ENCODE measurements at regions not wholly inside any gene's neighbourhood (a gene's known extent, or its start where the extent isn't known, plus 50 kb on each side); places are given as distances from the start of the nearest gene placed in this dataset.

DNA sequence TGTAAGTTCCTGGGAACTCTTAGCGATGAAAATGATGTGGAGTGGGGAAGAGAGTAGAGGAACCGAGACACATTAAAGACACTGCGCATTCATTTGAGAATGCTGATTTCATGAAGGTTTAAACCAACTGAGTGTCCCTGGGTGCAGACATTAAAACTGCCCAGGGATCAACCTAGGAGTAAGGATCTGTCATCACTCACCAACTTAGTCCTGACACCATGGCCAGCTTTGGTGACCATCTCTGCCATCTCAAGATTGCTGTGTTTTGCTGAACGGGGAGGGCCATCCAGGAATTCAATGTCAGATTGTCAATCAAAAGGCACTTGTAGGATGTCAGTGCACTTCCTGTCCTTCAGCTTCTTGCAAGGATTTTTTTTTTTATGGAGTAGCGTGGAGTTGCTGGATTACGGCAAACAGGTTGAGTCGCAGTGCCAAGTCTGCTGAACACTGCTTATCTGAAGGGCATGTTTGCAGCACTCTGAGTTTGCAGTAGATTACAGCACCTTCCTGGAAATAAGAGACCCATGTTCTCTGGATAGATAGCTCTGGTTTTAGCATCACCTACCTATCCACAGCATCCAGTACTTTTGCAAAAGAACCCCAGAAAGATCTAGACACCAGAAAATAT lies 258.1 kb upstream of the IRX3 start:
- ChIA-PET POLR2A (no interaction called here), CTCF (no interaction called here)
- no peak overlapping the region for H3K4me3 ChIP-seq (ENCODE audit: low read depth, low read length)
- DNase-seq (ENCODE audit: low read depth, low spot score): no peak
- TF ChIP-seq, protein P1, sequence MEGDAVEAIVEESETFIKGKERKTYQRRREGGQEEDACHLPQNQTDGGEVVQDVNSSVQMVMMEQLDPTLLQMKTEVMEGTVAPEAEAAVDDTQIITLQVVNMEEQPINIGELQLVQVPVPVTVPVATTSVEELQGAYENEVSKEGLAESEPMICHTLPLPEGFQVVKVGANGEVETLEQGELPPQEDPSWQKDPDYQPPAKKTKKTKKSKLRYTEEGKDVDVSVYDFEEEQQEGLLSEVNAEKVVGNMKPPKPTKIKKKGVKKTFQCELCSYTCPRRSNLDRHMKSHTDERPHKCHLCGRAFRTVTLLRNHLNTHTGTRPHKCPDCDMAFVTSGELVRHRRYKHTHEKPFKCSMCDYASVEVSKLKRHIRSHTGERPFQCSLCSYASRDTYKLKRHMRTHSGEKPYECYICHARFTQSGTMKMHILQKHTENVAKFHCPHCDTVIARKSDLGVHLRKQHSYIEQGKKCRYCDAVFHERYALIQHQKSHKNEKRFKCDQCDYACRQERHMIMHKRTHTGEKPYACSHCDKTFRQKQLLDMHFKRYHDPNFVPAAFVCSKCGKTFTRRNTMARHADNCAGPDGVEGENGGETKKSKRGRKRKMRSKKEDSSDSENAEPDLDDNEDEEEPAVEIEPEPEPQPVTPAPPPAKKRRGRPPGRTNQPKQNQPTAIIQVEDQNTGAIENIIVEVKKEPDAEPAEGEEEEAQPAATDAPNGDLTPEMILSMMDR (IDR thresholded peaks at IDR 0.05; ENCODE audit: insufficient read depth, low read length, missing control alignments): no peak

- H3K4me3 ChIP-seq (ENCODE audit: low read depth, low read length): no peak overlapping the region
- TF ChIP-seq, protein P1 (IDR thresholded peaks at IDR 0.05; ENCODE audit: insufficient read depth, low read length, missing control alignments): no peak
- POLR2A ChIA-PET: no interaction called here
- DNase-seq (ENCODE audit: low read depth, low spot score): no peak
- CTCF ChIA-PET: no interaction called here
Observed at GRCh38 chr16:54542805-54543505, 256.4 kb upstream of the IRX3 start.

GRCh38 chr16:54540525-54541180 lies 254.1 kb upstream of the IRX3 start:
- CTCF ChIA-PET: interaction anchor here (0.9 kb wide), 1 partner anchor 390 kb away, joined by 3 read pairs; the partner anchor contains the start of gene IRX5
- POLR2A ChIA-PET: no interaction called here
- no peak overlapping the region for H3K4me3 ChIP-seq (ENCODE audit: low read depth, low read length)
- TF ChIP-seq, protein P1 (IDR thresholded peaks at IDR 0.05; ENCODE audit: insufficient read depth, low read length, missing control alignments): no peak
- no peak for DNase-seq (ENCODE audit: low read depth, low spot score)

DNA sequence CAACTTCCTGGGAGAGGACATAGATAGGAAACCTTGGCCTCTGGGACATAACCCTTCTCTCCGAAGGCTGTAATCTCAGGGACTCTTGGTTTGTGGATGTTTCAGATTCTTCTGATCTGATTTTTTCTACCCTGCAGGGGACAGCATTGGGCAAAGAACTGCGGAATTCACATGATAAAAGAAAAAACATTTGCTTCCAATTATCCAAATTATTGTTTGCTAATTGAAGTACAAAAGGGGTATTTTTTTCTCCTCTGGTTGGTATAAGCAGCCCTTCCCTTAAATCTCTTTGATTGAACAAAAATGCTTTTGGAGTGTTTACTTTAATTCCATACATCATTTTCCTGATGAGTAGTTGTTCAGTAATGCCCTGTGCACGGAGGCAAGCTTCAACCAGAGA lies 251.7 kb upstream of the IRX3 start:
- no peak for DNase-seq (ENCODE audit: low read depth, low spot score)
- ChIA-PET POLR2A (interaction anchor here (0.6 kb wide), 1 partner anchor 244 kb away, joined by 3 read pairs; no protein-coding TSS in a partner anchor), CTCF (interaction anchor here (0.8 to 1.3 kb wide), 3 partner anchors 10 to 16 kb away, joined by 3 to 4 read pairs (median 3); no protein-coding TSS in a partner anchor)
- TF ChIP-seq, protein P1 (IDR thresholded peaks at IDR 0.05; ENCODE audit: insufficient read depth, low read length, missing control alignments): peak; percentile 9
- H3K4me3 ChIP-seq (ENCODE audit: low read depth, low read length): no peak overlapping the region

DNA sequence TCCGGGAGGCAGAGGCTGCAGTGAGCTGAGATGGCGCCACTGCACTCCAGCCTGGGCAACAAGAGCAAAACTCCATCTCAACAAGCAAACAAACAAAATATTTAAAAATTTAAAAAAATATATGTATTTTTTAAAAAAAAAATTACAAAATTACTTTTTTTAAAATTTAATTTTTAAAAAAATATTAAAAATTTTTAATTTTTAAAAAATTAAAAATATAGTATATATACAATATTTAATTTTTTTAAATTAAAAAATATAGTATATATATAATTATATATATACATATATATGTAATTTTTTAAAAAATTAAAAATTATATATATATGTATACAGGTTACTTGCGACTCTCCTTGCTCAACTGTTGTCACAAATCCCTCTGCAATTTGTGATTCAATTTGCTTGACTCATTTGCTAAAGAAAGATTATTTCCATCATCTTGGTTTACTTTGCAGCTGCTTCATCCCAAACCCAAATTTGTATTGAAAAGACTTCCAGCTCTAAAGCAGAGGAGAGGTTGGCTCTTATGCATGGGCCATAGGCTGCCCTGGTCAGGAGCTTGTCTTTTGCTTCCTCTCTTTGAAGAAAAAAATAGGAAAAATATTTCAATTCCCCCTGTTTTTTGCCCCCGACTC lies 247.4 kb upstream of the IRX3 start:
- no peak for DNase-seq (ENCODE audit: low read depth, low spot score)
- H3K4me3 ChIP-seq (ENCODE audit: low read depth, low read length): no peak overlapping the region
- CTCF ChIA-PET: no interaction called here
- TF ChIP-seq, protein P1 (IDR thresholded peaks at IDR 0.05; ENCODE audit: insufficient read depth, low read length, missing control alignments): no peak
- POLR2A ChIA-PET: no interaction called here

DNA sequence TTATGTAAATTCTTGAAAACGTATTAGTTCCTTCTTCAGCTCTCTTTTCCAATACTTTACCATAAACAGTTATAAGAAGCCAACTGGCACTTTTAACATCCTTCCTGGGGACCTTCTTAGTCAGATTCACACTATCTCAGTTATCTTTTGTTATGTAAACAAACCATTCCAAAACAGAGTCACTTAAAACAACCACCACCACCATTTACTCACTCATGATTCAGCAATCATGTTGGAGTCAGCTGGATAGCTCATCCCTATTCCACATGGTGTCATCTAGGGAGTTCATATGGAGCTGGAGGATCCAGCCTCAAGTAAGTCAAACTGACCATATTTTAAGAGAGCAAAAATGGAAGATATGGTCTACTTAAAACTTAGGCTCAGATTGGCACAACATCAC lies 240.3 kb upstream of the IRX3 start:
- TF ChIP-seq, protein P1 (IDR thresholded peaks at IDR 0.05; ENCODE audit: insufficient read depth, low read length, missing control alignments): no peak
- DNase-seq (ENCODE audit: low read depth, low spot score): no peak
- CTCF ChIA-PET: no interaction called here
- POLR2A ChIA-PET: interaction anchor here (0.5 kb wide), 1 partner anchor 65 kb away, joined by 3 read pairs; no protein-coding TSS in a partner anchor
- H3K4me3 ChIP-seq (ENCODE audit: low read depth, low read length): no peak overlapping the region
